H1 (cell line): ENCODE measurements at regions not wholly inside any gene's neighbourhood (a gene's known extent, or its start where the extent isn't known, plus 50 kb on each side); places are given as distances from the start of the nearest gene placed in this dataset.

Experiments
- CTCF ChIA-PET: fragments of 300-600 bp; sonication (Branson Sonifier 250); formaldehyde crosslinking; loops from one replicate; lab custom pipeline; 2021; ENCODE audit not compliant: partially characterized antibody; lab: Charles Lee
- POLR2A ChIA-PET: fragments of 300-600 bp; sonication (Branson Sonifier 250); formaldehyde crosslinking; loops from one replicate; lab custom pipeline; 2021; ENCODE audit warnings: inconsistent platforms; ENCODE audit not compliant: partially characterized antibody; lab: Charles Lee
- DNase-seq, 2 experiments: peaks; one replicate each; pipeline versions ENCODE4 v3.0.0 to v3.0.0-alpha.2; 2010 to 2022; ENCODE audit warnings: low spot score in 2 of 2, low read depth in 1 of 2, mixed read lengths in 1 of 2
- FAIRE-seq: peaks from 2 replicates; lab custom pipeline; 2011; peaks lifted over from hg19 to GRCh38; lab: Jason Lieb, UNC
- H2AFZ ChIP-seq: 2 replicates; pipeline ENCODE4 v1.8.1; 2012; ENCODE audit warnings: low read length, inconsistent platforms
- H2AK5ac ChIP-seq: 2 replicates; pipeline ENCODE4 v1.6.1; 2013; ENCODE audit warnings: low read depth, low read length
- H2BK120ac ChIP-seq: replicated peaks from 2 replicates; pipeline ENCODE3; 2013; ENCODE audit warnings: low read depth, low read length, inconsistent platforms
- H2BK12ac ChIP-seq: 2 replicates; pipeline ENCODE4 v1.6.1; 2013; ENCODE audit warnings: low read depth, low read length
- H2BK15ac ChIP-seq: 2 replicates; pipeline ENCODE4 v1.6.1; 2013; ENCODE audit warnings: low read length
- H2BK20ac ChIP-seq: 2 replicates; pipeline ENCODE4 v1.6.1; 2013; ENCODE audit warnings: low read length
- H2BK5ac ChIP-seq: 2 replicates; pipeline ENCODE4 v1.6.1; 2013; ENCODE audit warnings: low read depth, low read length
- H3K14ac ChIP-seq: 2 replicates; pipeline ENCODE4 v1.6.1; 2013; ENCODE audit warnings: inconsistent platforms; ENCODE audit not compliant: insufficient read length
- H3K18ac ChIP-seq: 2 replicates; pipeline ENCODE4 v1.6.1; 2013; ENCODE audit warnings: low read length; ENCODE audit errors: extremely low read depth
- H3K23ac ChIP-seq: 2 replicates; pipeline ENCODE4 v1.6.1; 2013; ENCODE audit warnings: inconsistent platforms; ENCODE audit not compliant: insufficient read length
- H3K23me2 ChIP-seq: 2 replicates; pipeline ENCODE4 v1.6.1; 2013; ENCODE audit warnings: low read depth, low read length
- H3K27ac ChIP-seq: 2 replicates; pipeline ENCODE4 v1.6.1; 2011; ENCODE audit warnings: low read depth, low read length, inconsistent platforms
- H3K27me3 ChIP-seq, 4 experiments: replicated peaks in 1 of 4; 1 replicate in 1 of 4; 2 replicates in 3 of 4; pipeline versions ENCODE4 v1.6.1 to v1.8.1; 2011 to 2013; ENCODE audit warnings: low read length in 3 of 4, mild to moderate bottlenecking in 3 of 4, inconsistent platforms in 2 of 4, mixed read lengths in 2 of 4, moderate library complexity in 1 of 4; ENCODE audit not compliant: control insufficient read depth in 3 of 4, insufficient read depth in 3 of 4; ENCODE audit errors: extremely low read depth in 1 of 4
- H3K36me3 ChIP-seq, 4 experiments: 2 replicates each; pipeline versions ENCODE4 v1.6.1 to v1.8.1; 2011 to 2013; ENCODE audit warnings: mild to moderate bottlenecking in 4 of 4, low read length in 3 of 4, moderate library complexity in 2 of 4, control low read depth in 1 of 4, inconsistent platforms in 1 of 4; ENCODE audit not compliant: insufficient read depth in 4 of 4, control insufficient read depth in 2 of 4
- H3K4ac ChIP-seq: replicated peaks from 2 replicates; pipeline ENCODE3; 2013; ENCODE audit warnings: low read length, low read depth, mixed read lengths, inconsistent platforms; ENCODE audit not compliant: insufficient read length
- H3K4me1 ChIP-seq, 4 experiments: replicated peaks in 1 of 4; 1 replicate in 1 of 4; 2 replicates in 3 of 4; pipeline versions ENCODE4 v1.6.1 to v1.8.1; 2011 to 2013; ENCODE audit warnings: low read length in 3 of 4, inconsistent platforms in 2 of 4, mixed read lengths in 1 of 4; ENCODE audit not compliant: insufficient read depth in 4 of 4, control insufficient read depth in 3 of 4
- H3K4me2 ChIP-seq, 2 experiments: 2 replicates each; pipeline versions ENCODE4 v1.6.1 to v1.8.1; 2011 to 2013; ENCODE audit warnings: low read depth in 2 of 2, low read length in 2 of 2, control low read depth in 1 of 2, inconsistent platforms in 1 of 2, mild to moderate bottlenecking in 1 of 2; ENCODE audit not compliant: insufficient read depth in 1 of 2
- H3K4me3 ChIP-seq, 4 experiments: fragments of 200-600, 300-600 bp in 1 of 4; sonication (generic), shearing (Covaris generic), sonication (Bioruptor Twin) in 1 of 4; 2 replicates each; pipeline versions ENCODE4 v1.5.1 to v1.8.1; 2011 to 2016; ENCODE audit warnings: low read length in 4 of 4, low read depth in 3 of 4, control low read depth in 2 of 4, inconsistent platforms in 2 of 4, mild to moderate bottlenecking in 2 of 4, mixed read lengths in 1 of 4, moderate library complexity in 1 of 4; ENCODE audit not compliant: insufficient read depth in 2 of 4; ENCODE audit errors: extremely low read depth in 1 of 4
- H3K56ac ChIP-seq: replicated peaks from 2 replicates; pipeline ENCODE3; 2013; ENCODE audit warnings: low read depth, mild to moderate bottlenecking, mixed read lengths, low read length, inconsistent platforms; ENCODE audit not compliant: insufficient read length
- H3K79me1 ChIP-seq: 2 replicates; pipeline ENCODE4 v1.6.1; 2013; ENCODE audit warnings: low read depth, low read length, control low read depth
- H3K79me2 ChIP-seq, 2 experiments: 2 replicates each; pipeline versions ENCODE4 v1.6.1 to v1.8.1; 2012 to 2013; ENCODE audit warnings: low read length in 2 of 2, mild to moderate bottlenecking in 2 of 2, inconsistent platforms in 1 of 2; ENCODE audit not compliant: insufficient read depth in 2 of 2, control insufficient read depth in 1 of 2
- H3K9ac ChIP-seq, 4 experiments: replicated peaks in 1 of 4; 1 replicate in 1 of 4; 2 replicates in 3 of 4; pipeline versions ENCODE4 v1.6.1 to v1.8.1; 2011 to 2013; ENCODE audit warnings: low read depth in 3 of 4, low read length in 3 of 4, control low read depth in 2 of 4, mild to moderate bottlenecking in 2 of 4, moderate library complexity in 2 of 4, inconsistent platforms in 1 of 4; ENCODE audit errors: extremely low read depth in 1 of 4
- H3K9me3 ChIP-seq, 2 experiments: 2 replicates each; pipeline versions ENCODE4 v1.6.1 to v1.8.1; 2012 to 2013; ENCODE audit warnings: mild to moderate bottlenecking in 2 of 2, moderate library complexity in 2 of 2, control low read depth in 1 of 2, inconsistent platforms in 1 of 2, low read depth in 1 of 2, low read length in 1 of 2, mixed read lengths in 1 of 2; ENCODE audit not compliant: insufficient read depth in 2 of 2
- H4K20me1 ChIP-seq, 2 experiments: replicated peaks in 1 of 2; 2 replicates each; pipeline versions ENCODE3 to v1.8.1; 2011 to 2013; ENCODE audit warnings: inconsistent platforms in 2 of 2, low read length in 2 of 2, mild to moderate bottlenecking in 1 of 2; ENCODE audit not compliant: insufficient read depth in 2 of 2, control insufficient read depth in 1 of 2
- H4K5ac ChIP-seq: 2 replicates; pipeline ENCODE4 v1.6.1; 2013; ENCODE audit warnings: low read length, low read depth, mixed read lengths, inconsistent platforms; ENCODE audit not compliant: insufficient read length
- H4K8ac ChIP-seq: 2 replicates; pipeline ENCODE4 v1.8.0; 2013; ENCODE audit warnings: mild to moderate bottlenecking, moderate library complexity, low read length, inconsistent platforms; ENCODE audit not compliant: insufficient read depth; ENCODE audit errors: extremely low read depth
- H4K91ac ChIP-seq: replicated peaks from 2 replicates; pipeline ENCODE3; 2013; ENCODE audit warnings: low read length, mixed read lengths, inconsistent platforms; ENCODE audit not compliant: insufficient read length
- CHD2 ChIP-seq: IDR thresholded peaks from 2 replicates; pipeline ENCODE4 v1.6.1; 2012; ENCODE audit warnings: low read length, improper control_type of control experiment
- EP300 ChIP-seq, 2 experiments: IDR thresholded peaks; 1 replicate in 1 of 2; 2 replicates in 1 of 2; pipeline ENCODE4 v1.6.1; 2011 to 2012; ENCODE audit warnings: low read depth in 2 of 2, low read length in 2 of 2, mild to moderate bottlenecking in 2 of 2, borderline replicate concordance in 1 of 2, inconsistent platforms in 1 of 2, moderate library complexity in 1 of 2
- RFX5 ChIP-seq: IDR thresholded peaks from 2 replicates; pipeline ENCODE4 v1.6.1; 2011; ENCODE audit warnings: low read depth, low read length, improper control_type of control experiment, borderline replicate concordance
- SIRT6 ChIP-seq: IDR thresholded peaks from one replicate; pipeline ENCODE4 v1.7.1; 2012; ENCODE audit warnings: low read length, inconsistent platforms
- WGBS, 2 experiments: shearing (Covaris generic) in 1 of 2; methylation state at CpG; one replicate each; pipeline versions ENCODE4 v1.1.6 to v1.1.7; 2013 to 2015; ENCODE audit warnings: low lambda C conversion rate in 2 of 2, mixed read lengths in 2 of 2, inconsistent platforms in 1 of 2, low coverage in 1 of 2, missing lambda C conversion rate in 1 of 2; ENCODE audit not compliant: insufficient replicate concordance in 2 of 2, insufficient coverage in 1 of 2, insufficient read length in 1 of 2; ENCODE audit errors: extremely low coverage in 1 of 2, missing lambda C conversion rate in 1 of 2; 5-methylcytosine and 5-hydroxymethylcytosine counted together

DNA sequence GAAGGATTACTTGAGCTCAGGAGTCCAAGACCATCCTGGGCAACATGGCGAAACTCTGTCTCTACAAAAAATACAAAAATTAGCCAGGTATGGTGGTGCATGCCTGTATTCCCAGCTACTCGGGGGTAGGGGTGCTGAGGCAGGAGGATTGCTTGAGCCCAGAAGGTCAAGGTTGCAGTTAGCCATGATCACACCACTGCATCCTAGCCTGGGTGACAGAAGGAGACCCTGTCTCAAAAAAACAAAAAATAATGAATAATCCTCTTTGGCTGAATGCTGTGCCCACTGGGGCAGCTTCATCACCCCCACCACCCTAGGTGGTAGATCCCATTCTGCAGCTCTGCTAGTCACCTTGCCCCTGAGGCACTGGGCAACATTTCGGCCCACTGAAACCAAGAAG, 109.4 kb downstream of the ZFP36L2 start:
- no peak overlapping the region for H3K4ac ChIP-seq
- no peak overlapping the region for H4K91ac ChIP-seq
- H3K23me2 ChIP-seq: no peaks in the 10 kb centered on the region
- H3K27ac ChIP-seq: no peak overlapping the region
- no peaks in the 10 kb centered on the region for H3K36me3 ChIP-seq
- H2AFZ ChIP-seq: no peak overlapping the region
- H3K4me1 ChIP-seq: 0 out of 7 replicates have a peak, but pooled peaks cover 0 to 2% (median 0%) of the 10 kb centered on the region in 4 experiments
- H4K8ac ChIP-seq: no peak overlapping the region
- TF ChIP-seq EP300 (IDR thresholded peaks at IDR 0.05; ENCODE audit: borderline replicate concordance in 1 of 2, low read depth in 2 of 2, low read length in 2 of 2) (no peak), CHD2 (no peak), SIRT6 (no peak), RFX5 (no peak)
- TF ChIP-seq, all 59 proteins: peak for 0
- DNase-seq: no peak
- POLR2A ChIA-PET: no interaction called here
- H4K20me1 ChIP-seq: no peaks in the 10 kb centered on the region
- H3K18ac ChIP-seq: no peak overlapping the region; the same call in 1 of the 2 replicates
- no peak overlapping the region for H3K23ac ChIP-seq
- no peak overlapping the region for H3K4me3 ChIP-seq
- no peak for FAIRE-seq
- 96% methylated on average over 3 of the region's 3 CpGs; no CpG with 5 or more reads in 1 of the 2 experiments for WGBS, 2 experiments
- no peaks in the 10 kb centered on the region for H3K79me1 ChIP-seq
- no peak overlapping the region for H2BK120ac ChIP-seq
- H2BK5ac ChIP-seq: no peak overlapping the region
- no peak overlapping the region for H2BK12ac ChIP-seq
- H2BK15ac ChIP-seq: no peak overlapping the region
- no peak overlapping the region for H3K56ac ChIP-seq
- no peak overlapping the region for H4K5ac ChIP-seq
- no peak overlapping the region for H3K14ac ChIP-seq
- peaks cover 11 to 19% of the 10 kb centered on the region in 2 experiments; a peak in 3 of 4 replicates for H3K9me3 ChIP-seq
- no peak overlapping the region for H3K9ac ChIP-seq
- H2BK20ac ChIP-seq: no peak overlapping the region
- no peaks in the 10 kb centered on the region for H3K79me2 ChIP-seq
- H2AK5ac ChIP-seq: no peak overlapping the region
- CTCF ChIA-PET: interaction anchor here (1.0 to 8.2 kb wide), 6 partner anchors 11 to 259 kb away, joined by 3 to 73 read pairs (median 6); no protein-coding TSS in a partner anchor
- H3K4me2 ChIP-seq: no peak overlapping the region
- no peaks in the 10 kb centered on the region for H3K27me3 ChIP-seq
